ENCODE measurements at regions not wholly inside any gene's neighbourhood (a gene's known extent, or its start where the extent isn't known, plus 50 kb on each side); places are given as distances from the start of the nearest gene placed in this dataset.

- no peak overlapping the region for H2AFZ ChIP-seq (ENCODE audit: insufficient read depth, low read length, poor library complexity)
- no peak overlapping the region for H4K8ac ChIP-seq (ENCODE audit: low read depth, low read length)
- no peak overlapping the region for H3K9ac ChIP-seq (ENCODE audit: low read length)
- H2BK5ac ChIP-seq (ENCODE audit: low read depth, low read length, poor library complexity): no peak overlapping the region
- H3K14ac ChIP-seq (ENCODE audit: low read length): no peak overlapping the region
- H3K79me2 ChIP-seq (ENCODE audit: control insufficient read depth, insufficient read depth, low read length, poor library complexity): no peaks in the 10 kb centered on the region
- no peak overlapping the region for H2BK12ac ChIP-seq (ENCODE audit: low read length)
- no peak overlapping the region for H3K4me2 ChIP-seq (ENCODE audit: low read length)
- H4K91ac ChIP-seq (ENCODE audit: low read depth, low read length): no peak overlapping the region
- H3K4ac ChIP-seq (ENCODE audit: low read depth, low read length): no peak overlapping the region
- H3K27me3 ChIP-seq (ENCODE audit: insufficient read depth, low read length): no peaks in the 10 kb centered on the region
- no peak overlapping the region for H4K12ac ChIP-seq (ENCODE audit: low read depth, low read length)
- H3K9me3 ChIP-seq (ENCODE audit: insufficient read depth, low read depth, low read length): no peaks in the 10 kb centered on the region
- DNase-seq: no peak
- H3K18ac ChIP-seq (ENCODE audit: low read length): no peak overlapping the region
- no peak overlapping the region for H3K27ac ChIP-seq (ENCODE audit: low read depth, low read length)
- no peak overlapping the region for H3K4me3 ChIP-seq (ENCODE audit: low read depth, low read length)
- H3K36me3 ChIP-seq (ENCODE audit: control insufficient read depth in 1 of 2, insufficient read depth in 2 of 2, low read length in 2 of 2): no peaks in the 10 kb centered on the region
- no peaks in the 10 kb centered on the region for H3K4me1 ChIP-seq (ENCODE audit: control insufficient read depth in 1 of 2, insufficient read depth in 2 of 2, low read length in 2 of 2)
- H2AK5ac ChIP-seq (ENCODE audit: low read length): no peak overlapping the region
- H3K23ac ChIP-seq (ENCODE audit: low read length): no peak overlapping the region
- H2BK120ac ChIP-seq (ENCODE audit: insufficient read depth, low read length, poor library complexity): no peak overlapping the region
- no CpG with 5 or more reads among the region's 8 CpGs for WGBS (ENCODE audit: extremely low coverage, insufficient coverage, insufficient read length)
- no peaks in the 10 kb centered on the region for H3K79me1 ChIP-seq (ENCODE audit: low read length)
Measured at GRCh38 chr20:6492271-6493055, 275.0 kb upstream of the BMP2 start.

- H4K12ac ChIP-seq (ENCODE audit: low read depth, low read length): no peak overlapping the region
- H3K27ac ChIP-seq (ENCODE audit: low read depth, low read length): no peak overlapping the region
Measured at GRCh38 chr20:6490849-6491248, 276.6 kb upstream of the BMP2 start.

GRCh38 chr20:6489361-6490171 lies 277.9 kb upstream of the BMP2 start:
- Histone ChIP-seq H3K18ac (ENCODE audit: low read length) (no peak overlapping the region), H4K12ac (ENCODE audit: low read depth, low read length) (no peak overlapping the region), H3K9me3 (ENCODE audit: insufficient read depth, low read depth, low read length) (no peaks in the 10 kb centered on the region), H2BK120ac (ENCODE audit: insufficient read depth, low read length, poor library complexity) (no peak overlapping the region), H3K36me3 (ENCODE audit: control insufficient read depth in 1 of 2, insufficient read depth in 2 of 2, low read length in 2 of 2) (no peaks in the 10 kb centered on the region), H2AK5ac (ENCODE audit: low read length) (no peak overlapping the region), H2BK12ac (ENCODE audit: low read length) (no peak overlapping the region), H2AFZ (ENCODE audit: insufficient read depth, low read length, poor library complexity) (no peak overlapping the region), H3K4me1 (ENCODE audit: control insufficient read depth in 1 of 2, insufficient read depth in 2 of 2, low read length in 2 of 2) (no peaks in the 10 kb centered on the region), H3K4ac (ENCODE audit: low read depth, low read length) (no peak overlapping the region), H3K4me3 (ENCODE audit: low read depth, low read length) (no peak overlapping the region), H3K27me3 (ENCODE audit: insufficient read depth, low read length) (no peaks in the 10 kb centered on the region), H3K4me2 (ENCODE audit: low read length) (no peak overlapping the region), H3K79me2 (ENCODE audit: control insufficient read depth, insufficient read depth, low read length, poor library complexity) (no peaks in the 10 kb centered on the region), H3K23ac (ENCODE audit: low read length) (no peak overlapping the region), H3K9ac (ENCODE audit: low read length) (no peak overlapping the region), H2BK5ac (ENCODE audit: low read depth, low read length, poor library complexity) (no peak overlapping the region), H3K14ac (ENCODE audit: low read length) (no peak overlapping the region), H4K91ac (ENCODE audit: low read depth, low read length) (no peak overlapping the region), H3K79me1 (ENCODE audit: low read length) (no peaks in the 10 kb centered on the region), H3K27ac (ENCODE audit: low read depth, low read length) (no peak overlapping the region), H4K8ac (ENCODE audit: low read depth, low read length) (no peak overlapping the region)
- WGBS (ENCODE audit: extremely low coverage, insufficient coverage, insufficient read length): no CpG with 5 or more reads among the region's 16 CpGs
- peak in 1 of 2 donors; percentile 12 for DNase-seq

More at GRCh38 chr20:6490849-6491248, 276.6 kb upstream of the BMP2 start:
- Histone ChIP-seq H3K9me3 (ENCODE audit: insufficient read depth, low read depth, low read length) (no peaks in the 10 kb centered on the region), H4K91ac (ENCODE audit: low read depth, low read length) (no peak overlapping the region), H3K79me1 (ENCODE audit: low read length) (no peaks in the 10 kb centered on the region), H3K27me3 (ENCODE audit: insufficient read depth, low read length) (no peaks in the 10 kb centered on the region), H2BK120ac (ENCODE audit: insufficient read depth, low read length, poor library complexity) (no peak overlapping the region), H2AFZ (ENCODE audit: insufficient read depth, low read length, poor library complexity) (no peak overlapping the region), H2AK5ac (ENCODE audit: low read length) (no peak overlapping the region), H3K4me2 (ENCODE audit: low read length) (no peak overlapping the region), H3K79me2 (ENCODE audit: control insufficient read depth, insufficient read depth, low read length, poor library complexity) (no peaks in the 10 kb centered on the region), H3K4ac (ENCODE audit: low read depth, low read length) (no peak overlapping the region), H2BK12ac (ENCODE audit: low read length) (no peak overlapping the region), H2BK5ac (ENCODE audit: low read depth, low read length, poor library complexity) (no peak overlapping the region), H3K18ac (ENCODE audit: low read length) (no peak overlapping the region), H3K4me1 (ENCODE audit: control insufficient read depth in 1 of 2, insufficient read depth in 2 of 2, low read length in 2 of 2) (no peaks in the 10 kb centered on the region), H4K8ac (ENCODE audit: low read depth, low read length) (no peak overlapping the region), H3K14ac (ENCODE audit: low read length) (no peak overlapping the region), H3K23ac (ENCODE audit: low read length) (no peak overlapping the region), H3K4me3 (ENCODE audit: low read depth, low read length) (no peak overlapping the region), H3K36me3 (ENCODE audit: control insufficient read depth in 1 of 2, insufficient read depth in 2 of 2, low read length in 2 of 2) (no peaks in the 10 kb centered on the region), H3K9ac (ENCODE audit: low read length) (no peak overlapping the region)
- DNase-seq: no peak
- no CpG with 5 or more reads among the region's 3 CpGs for WGBS (ENCODE audit: extremely low coverage, insufficient coverage, insufficient read length)

- H3K18ac ChIP-seq (ENCODE audit: low read length): no peak overlapping the region
- no peak overlapping the region for H2AFZ ChIP-seq (ENCODE audit: insufficient read depth, low read length, poor library complexity)
- H3K14ac ChIP-seq (ENCODE audit: low read length): no peak overlapping the region
- no peak overlapping the region for H4K8ac ChIP-seq (ENCODE audit: low read depth, low read length)
- H3K27me3 ChIP-seq (ENCODE audit: insufficient read depth, low read length): no peaks in the 10 kb centered on the region
- H3K4me2 ChIP-seq (ENCODE audit: low read length): no peak overlapping the region
- no peak overlapping the region for H4K12ac ChIP-seq (ENCODE audit: low read depth, low read length)
- H3K4me3 ChIP-seq (ENCODE audit: low read depth, low read length): no peak overlapping the region
- H3K36me3 ChIP-seq (ENCODE audit: control insufficient read depth in 1 of 2, insufficient read depth in 2 of 2, low read length in 2 of 2): no peaks in the 10 kb centered on the region
- H3K9ac ChIP-seq (ENCODE audit: low read length): no peak overlapping the region
- H3K79me1 ChIP-seq (ENCODE audit: low read length): no peaks in the 10 kb centered on the region
- WGBS (ENCODE audit: extremely low coverage, insufficient coverage, insufficient read length): no CpG with 5 or more reads among the region's 7 CpGs
- H3K79me2 ChIP-seq (ENCODE audit: control insufficient read depth, insufficient read depth, low read length, poor library complexity): no peaks in the 10 kb centered on the region
- no peak overlapping the region for H4K91ac ChIP-seq (ENCODE audit: low read depth, low read length)
- no peak overlapping the region for H2AK5ac ChIP-seq (ENCODE audit: low read length)
- no peak overlapping the region for H2BK5ac ChIP-seq (ENCODE audit: low read depth, low read length, poor library complexity)
- H3K27ac ChIP-seq (ENCODE audit: low read depth, low read length): no peak overlapping the region
- no peak overlapping the region for H3K23ac ChIP-seq (ENCODE audit: low read length)
- H2BK120ac ChIP-seq (ENCODE audit: insufficient read depth, low read length, poor library complexity): no peak overlapping the region
- no peak for DNase-seq
- H2BK12ac ChIP-seq (ENCODE audit: low read length): no peak overlapping the region
- H3K4ac ChIP-seq (ENCODE audit: low read depth, low read length): no peak overlapping the region
- H3K9me3 ChIP-seq (ENCODE audit: insufficient read depth, low read depth, low read length): no peaks in the 10 kb centered on the region
- H3K4me1 ChIP-seq (ENCODE audit: control insufficient read depth in 1 of 2, insufficient read depth in 2 of 2, low read length in 2 of 2): no peaks in the 10 kb centered on the region
Measured at GRCh38 chr20:6485351-6485750, 282.1 kb upstream of the BMP2 start.

Data from trophoblast cell (in vitro differentiated cells and primary cell).